H9 (cell line): ENCODE measurements at regions not wholly inside any gene's neighbourhood (a gene's known extent, or its start where the extent isn't known, plus 50 kb on each side); places are given as distances from the start of the nearest gene placed in this dataset.

ENCODE experiments used
- DNase-seq: peaks from one replicate; pipeline ENCODE4 v3.0.0-alpha.2; 2017
- H2AFZ ChIP-seq: one replicate; pipeline ENCODE4 v1.6.1; 2013; ENCODE audit warnings: mild to moderate bottlenecking, low read length, control low read depth, moderate library complexity
- H2AK5ac ChIP-seq: 2 replicates; pipeline ENCODE4 v1.6.1; 2013; ENCODE audit warnings: low read length, control low read depth, mixed read lengths; ENCODE audit not compliant: insufficient read length
- H2BK120ac ChIP-seq: one replicate; pipeline ENCODE4 v1.6.1; 2013; ENCODE audit warnings: low read depth, mild to moderate bottlenecking, low read length, control low read depth, inconsistent platforms; ENCODE audit not compliant: poor library complexity, severe bottlenecking
- H2BK12ac ChIP-seq: 2 replicates; pipeline ENCODE4 v1.6.1; 2013; ENCODE audit warnings: low read length, control low read depth, mixed read lengths, low read depth; ENCODE audit not compliant: insufficient read length
- H2BK15ac ChIP-seq: 2 replicates; pipeline ENCODE4 v1.6.1; 2013; ENCODE audit warnings: low read depth, low read length, control low read depth
- H2BK20ac ChIP-seq: one replicate; pipeline ENCODE4 v1.6.1; 2013; ENCODE audit warnings: low read depth, mild to moderate bottlenecking, low read length, control low read depth, inconsistent platforms; ENCODE audit not compliant: poor library complexity, severe bottlenecking
- H2BK5ac ChIP-seq: 2 replicates; pipeline ENCODE4 v1.6.1; 2013; ENCODE audit warnings: low read length, control low read depth, mixed read lengths; ENCODE audit not compliant: insufficient read length
- H3K14ac ChIP-seq: 2 replicates; pipeline ENCODE4 v1.6.1; 2013; ENCODE audit warnings: low read length, control low read depth; ENCODE audit not compliant: insufficient read depth
- H3K18ac ChIP-seq: 2 replicates; pipeline ENCODE4 v1.6.1; 2013; ENCODE audit warnings: low read depth, mild to moderate bottlenecking, mixed read lengths, low read length, control low read depth; ENCODE audit not compliant: insufficient read length
- H3K23ac ChIP-seq: 2 replicates; pipeline ENCODE4 v1.6.1; 2013; ENCODE audit warnings: low read length, control low read depth, mixed read lengths, low read depth; ENCODE audit not compliant: insufficient read length
- H3K23me2 ChIP-seq: 2 replicates; pipeline ENCODE4 v1.6.1; 2013; ENCODE audit warnings: low read depth, mild to moderate bottlenecking, mixed read lengths, low read length, control low read depth; ENCODE audit not compliant: insufficient read length, poor library complexity, severe bottlenecking
- H3K27ac ChIP-seq: 2 replicates; pipeline ENCODE4 v1.5.1; 2013; ENCODE audit warnings: low read length, control low read depth, mixed read lengths, low read depth; ENCODE audit not compliant: insufficient read length
- H3K27me3 ChIP-seq: 2 replicates; pipeline ENCODE4 v1.6.1; 2013; ENCODE audit warnings: low read length, control low read depth, inconsistent platforms; ENCODE audit not compliant: insufficient read depth
- H3K4ac ChIP-seq: 2 replicates; pipeline ENCODE4 v1.6.1; 2013; ENCODE audit warnings: low read depth, mild to moderate bottlenecking, control low read depth, inconsistent platforms, low read length, moderate library complexity
- H3K4me1 ChIP-seq: 2 replicates; pipeline ENCODE4 v1.6.1; 2013; ENCODE audit warnings: low read length, control low read depth, inconsistent platforms; ENCODE audit not compliant: insufficient read depth
- H3K4me2 ChIP-seq: 2 replicates; pipeline ENCODE4 v1.6.1; 2013; ENCODE audit warnings: low read length, control low read depth, mixed read lengths; ENCODE audit not compliant: insufficient read length, insufficient read depth
- H3K56ac ChIP-seq: 2 replicates; pipeline ENCODE4 v1.6.1; 2013; ENCODE audit warnings: low read depth, mild to moderate bottlenecking, mixed read lengths, low read length, control low read depth; ENCODE audit not compliant: insufficient read length
- H3K79me1 ChIP-seq: 2 replicates; pipeline ENCODE4 v1.6.1; 2013; ENCODE audit warnings: low read depth, mild to moderate bottlenecking, moderate library complexity, low read length, control low read depth, inconsistent platforms; ENCODE audit not compliant: insufficient read depth, poor library complexity, severe bottlenecking
- H3K79me2 ChIP-seq: 2 replicates; pipeline ENCODE4 v1.6.1; 2013; ENCODE audit warnings: low read length, control low read depth, inconsistent platforms; ENCODE audit not compliant: insufficient read depth
- H3K9ac ChIP-seq: 2 replicates; pipeline ENCODE4 v1.6.1; 2013; ENCODE audit warnings: low read length, control low read depth, mixed read lengths; ENCODE audit not compliant: insufficient read length; ENCODE audit errors: extremely low read depth
- H3K9me3 ChIP-seq: one replicate; pipeline ENCODE4 v1.6.1; 2013; ENCODE audit warnings: low read depth, low read length, inconsistent platforms; ENCODE audit not compliant: control insufficient read depth
- H3T11ph ChIP-seq: one replicate; pipeline ENCODE4 v1.6.1; 2013; ENCODE audit warnings: mild to moderate bottlenecking, low read length, control low read depth, inconsistent platforms
- H4K20me1 ChIP-seq: one replicate; pipeline ENCODE4 v1.6.1; 2013; ENCODE audit not compliant: control insufficient read depth, insufficient read length, insufficient read depth
- H4K5ac ChIP-seq: 2 replicates; pipeline ENCODE4 v1.6.1; 2013; ENCODE audit warnings: low read depth, mild to moderate bottlenecking, mixed read lengths, low read length, control low read depth; ENCODE audit not compliant: insufficient read length
- H4K8ac ChIP-seq: replicated peaks from 2 replicates; pipeline ENCODE4 v1.6.1; 2013; ENCODE audit warnings: low read length, control low read depth, mixed read lengths, low read depth; ENCODE audit not compliant: insufficient read length
- H4K91ac ChIP-seq: 2 replicates; pipeline ENCODE4 v1.6.1; 2013; ENCODE audit warnings: low read depth, mild to moderate bottlenecking, moderate library complexity, mixed read lengths, low read length, control low read depth; ENCODE audit not compliant: insufficient read length
- H3K27ac Mint-ChIP-seq, 3 experiments: 2 replicates in 2 of 3; 3 replicates in 1 of 3; pipeline ENCODE4 v1.8.0; 2020 to 2021; ENCODE audit warnings: mixed read lengths in 3 of 3, mild to moderate bottlenecking in 1 of 3, moderate library complexity in 1 of 3
- H3K27me3 Mint-ChIP-seq: 2 replicates; pipeline ENCODE4 v1.8.0; 2021; ENCODE audit warnings: low read depth, mild to moderate bottlenecking, moderate library complexity, mixed read lengths
- H3K36me3 Mint-ChIP-seq, 3 experiments: 2 replicates in 2 of 3; 3 replicates in 1 of 3; pipeline ENCODE4 v1.8.0; 2020 to 2021; ENCODE audit warnings: low read depth in 3 of 3, mixed read lengths in 3 of 3; ENCODE audit not compliant: insufficient read depth in 1 of 3
- H3K4me1 Mint-ChIP-seq, 2 experiments: 2 replicates each; pipeline ENCODE4 v1.8.0; 2020; ENCODE audit warnings: mixed read lengths in 2 of 2
- H3K4me3 Mint-ChIP-seq, 2 experiments: 2 replicates in 1 of 2; 3 replicates in 1 of 2; pipeline ENCODE4 v1.8.0; 2020 to 2021; ENCODE audit warnings: mild to moderate bottlenecking in 2 of 2, mixed read lengths in 2 of 2, moderate library complexity in 1 of 2
- H3K9me3 Mint-ChIP-seq, 2 experiments: 2 replicates in 1 of 2; 3 replicates in 1 of 2; pipeline ENCODE4 v1.8.0; 2020; ENCODE audit warnings: mild to moderate bottlenecking in 2 of 2, mixed read lengths in 2 of 2, moderate library complexity in 1 of 2
- WGBS: extraction: QIAGEN DNeasy Blood & Tissue Kit; methylation state at CpG from one replicate; pipeline ENCODE4 v1.1.7; 2013; ENCODE audit warnings: missing lambda C conversion rate, low lambda C conversion rate, mixed read lengths; ENCODE audit not compliant: insufficient read length; ENCODE audit errors: extremely low coverage; 5-methylcytosine and 5-hydroxymethylcytosine counted together
- TF ChIP-seq, protein P1 (sequence below): fragments of 200-600 bp; sonication (generic); conservative IDR thresholded peaks from 3 replicates; pipeline ENCODE4 v1.8.0; 2021; ENCODE audit warnings: antibody characterized with exemption, mild to moderate bottlenecking

GRCh38 chr2:129888461-129888860 is 91.0 kb upstream of the RAB6C start:
- no peaks in the 10 kb centered on the region for H3K79me1 ChIP-seq
- peaks cover 2% of the 10 kb centered on the region; the same call in 1 of the 2 replicates for H3K4me1 ChIP-seq
- H3K23ac ChIP-seq = no peak overlapping the region
- H3K4ac ChIP-seq = no peak overlapping the region
- no peak overlapping the region for H2BK12ac ChIP-seq
- no peak overlapping the region for H2BK5ac ChIP-seq
- Mint-ChIP-seq H3K27me3 (peaks cover 22% of the 10 kb centered on the region), H3K4me1 (peaks cover 37 to 41% of the 10 kb centered on the region in 2 experiments), H3K4me3 (no peak overlapping the region), H3K36me3 (no peaks in the 10 kb centered on the region; a peak in 1 of 7 replicates), H3K27ac (no peak overlapping the region), H3K9me3 (peaks cover 0 to 2% of the 10 kb centered on the region in 2 experiments; a peak in 1 of 5 replicates)
- H3K18ac ChIP-seq = no peak overlapping the region
- no peak overlapping the region for H3K4me2 ChIP-seq
- H4K8ac ChIP-seq = no peak overlapping the region
- H3K27ac ChIP-seq = no peak overlapping the region
- H3K9ac ChIP-seq = no peak overlapping the region
- no peak overlapping the region for H2AK5ac ChIP-seq
- no peak overlapping the region for H2AFZ ChIP-seq
- no peak overlapping the region for H3K14ac ChIP-seq
- no peaks in the 10 kb centered on the region for H3K9me3 ChIP-seq
- H3T11ph ChIP-seq = no peak overlapping the region
- H2BK120ac ChIP-seq = no peak overlapping the region
- no peak for DNase-seq
- no peak overlapping the region for H2BK20ac ChIP-seq
- H3K79me2 ChIP-seq = no peaks in the 10 kb centered on the region
- H3K23me2 ChIP-seq = no peaks in the 10 kb centered on the region
- no peak overlapping the region for H4K5ac ChIP-seq
- TF ChIP-seq, protein P1, sequence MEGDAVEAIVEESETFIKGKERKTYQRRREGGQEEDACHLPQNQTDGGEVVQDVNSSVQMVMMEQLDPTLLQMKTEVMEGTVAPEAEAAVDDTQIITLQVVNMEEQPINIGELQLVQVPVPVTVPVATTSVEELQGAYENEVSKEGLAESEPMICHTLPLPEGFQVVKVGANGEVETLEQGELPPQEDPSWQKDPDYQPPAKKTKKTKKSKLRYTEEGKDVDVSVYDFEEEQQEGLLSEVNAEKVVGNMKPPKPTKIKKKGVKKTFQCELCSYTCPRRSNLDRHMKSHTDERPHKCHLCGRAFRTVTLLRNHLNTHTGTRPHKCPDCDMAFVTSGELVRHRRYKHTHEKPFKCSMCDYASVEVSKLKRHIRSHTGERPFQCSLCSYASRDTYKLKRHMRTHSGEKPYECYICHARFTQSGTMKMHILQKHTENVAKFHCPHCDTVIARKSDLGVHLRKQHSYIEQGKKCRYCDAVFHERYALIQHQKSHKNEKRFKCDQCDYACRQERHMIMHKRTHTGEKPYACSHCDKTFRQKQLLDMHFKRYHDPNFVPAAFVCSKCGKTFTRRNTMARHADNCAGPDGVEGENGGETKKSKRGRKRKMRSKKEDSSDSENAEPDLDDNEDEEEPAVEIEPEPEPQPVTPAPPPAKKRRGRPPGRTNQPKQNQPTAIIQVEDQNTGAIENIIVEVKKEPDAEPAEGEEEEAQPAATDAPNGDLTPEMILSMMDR = no peak
- H3K27me3 ChIP-seq = no peaks in the 10 kb centered on the region
- no peak overlapping the region for H4K91ac ChIP-seq
- H2BK15ac ChIP-seq = no peak overlapping the region
- WGBS = no CpG with 5 or more reads among the region's 4 CpGs
- no peaks in the 10 kb centered on the region for H4K20me1 ChIP-seq
- no peak overlapping the region for H3K56ac ChIP-seq
